HG03457 (cell line): ENCODE measurements at regions not wholly inside any gene's neighbourhood (a gene's known extent, or its start where the extent isn't known, plus 50 kb on each side); places are given as distances from the start of the nearest gene placed in this dataset.

Experiments used
- ATAC-seq: cut with Tn5 transposase; IDR thresholded peaks from one replicate; pipeline ENCODE4 v1.9.1; 2021; ENCODE audit warnings: moderate number of reproducible peaks; ENCODE audit not compliant: unreplicated experiment

GRCh38 chr13:103194871-103195270 lies 128.7 kb upstream of the SLC10A2 start:
- ATAC-seq: no peak

GRCh38 chr13:103192511-103193135 lies 126.4 kb upstream of the SLC10A2 start:
- no peak for ATAC-seq

GRCh38 chr13:103190841-103191240 lies 124.6 kb upstream of the SLC10A2 start:
- ATAC-seq: no peak

GRCh38 chr13:103188713-103189326 lies 122.6 kb upstream of the SLC10A2 start:
- ATAC-seq: no peak

- ATAC-seq: no peak
Observed at GRCh38 chr13:103187721-103188156, 121.5 kb upstream of the SLC10A2 start.

GRCh38 chr13:103184413-103184812 lies 118.2 kb upstream of the SLC10A2 start:
- ATAC-seq: no peak

GRCh38 chr13:103178986-103179943 lies 113.0 kb upstream of the SLC10A2 start:
- ATAC-seq: no peak

GRCh38 chr13:103174966-103175365 lies 108.7 kb upstream of the SLC10A2 start:
- no peak for ATAC-seq

- no peak for ATAC-seq
Observed at GRCh38 chr13:103168901-103169508, 102.8 kb upstream of the SLC10A2 start.

GRCh38 chr13:103164251-103164650 lies 98.0 kb upstream of the SLC10A2 start:
- ATAC-seq: no peak

GRCh38 chr13:103161476-103161875 lies 95.3 kb upstream of the SLC10A2 start:
- ATAC-seq: no peak

GRCh38 chr13:103157434-103158145 lies 91.4 kb upstream of the SLC10A2 start:
- no peak for ATAC-seq

GRCh38 chr13:103157016-103157415 lies 90.8 kb upstream of the SLC10A2 start:
- ATAC-seq: no peak

GRCh38 chr13:103156346-103156998 lies 90.3 kb upstream of the SLC10A2 start:
- no peak for ATAC-seq

GRCh38 chr13:103153466-103153865 lies 87.2 kb upstream of the SLC10A2 start:
- ATAC-seq: no peak

- no peak for ATAC-seq
Observed at GRCh38 chr13:103147961-103148360, 81.7 kb upstream of the SLC10A2 start.

GRCh38 chr13:103145442-103145841 lies 79.2 kb upstream of the SLC10A2 start:
- ATAC-seq: no peak

GRCh38 chr13:103143432-103143831 lies 77.2 kb upstream of the SLC10A2 start:
- ATAC-seq: no peak

GRCh38 chr13:103142151-103142550 lies 75.9 kb upstream of the SLC10A2 start:
- no peak for ATAC-seq
